ENCODE measurements at regions not wholly inside any gene's neighbourhood (a gene's known extent, or its start where the extent isn't known, plus 50 kb on each side); places are given as distances from the start of the nearest gene placed in this dataset.

DNA sequence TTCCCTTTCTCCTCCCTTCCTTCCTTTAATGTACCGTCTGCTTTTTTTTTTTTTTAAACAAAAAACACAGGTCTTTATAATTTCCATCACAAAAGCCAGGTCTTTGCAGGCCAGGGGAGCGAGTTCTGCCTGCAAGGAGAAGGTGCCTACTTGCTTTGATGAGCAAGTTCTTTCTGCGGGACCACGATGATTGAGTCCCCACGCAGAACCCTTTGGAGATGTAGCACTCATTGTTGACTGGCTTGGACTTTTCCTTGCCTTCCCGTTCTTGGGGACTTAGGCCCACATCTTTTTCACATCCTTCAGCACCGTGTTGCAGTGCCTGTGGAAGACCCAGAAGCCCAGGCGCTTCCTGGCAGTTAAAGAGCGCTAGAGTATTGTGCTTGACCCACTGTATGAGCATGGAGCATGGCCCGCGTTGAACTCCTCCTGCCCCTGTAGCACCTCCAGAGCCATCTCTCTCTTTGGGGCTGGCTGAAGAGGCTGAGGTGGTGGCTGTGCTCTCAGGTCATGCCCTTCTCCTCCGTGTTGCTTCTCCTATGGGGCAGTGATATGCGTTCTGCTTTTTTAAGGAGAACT lies 177.6 kb downstream of the EXOC5 start:
- TF ChIP-seq, protein P1, sequence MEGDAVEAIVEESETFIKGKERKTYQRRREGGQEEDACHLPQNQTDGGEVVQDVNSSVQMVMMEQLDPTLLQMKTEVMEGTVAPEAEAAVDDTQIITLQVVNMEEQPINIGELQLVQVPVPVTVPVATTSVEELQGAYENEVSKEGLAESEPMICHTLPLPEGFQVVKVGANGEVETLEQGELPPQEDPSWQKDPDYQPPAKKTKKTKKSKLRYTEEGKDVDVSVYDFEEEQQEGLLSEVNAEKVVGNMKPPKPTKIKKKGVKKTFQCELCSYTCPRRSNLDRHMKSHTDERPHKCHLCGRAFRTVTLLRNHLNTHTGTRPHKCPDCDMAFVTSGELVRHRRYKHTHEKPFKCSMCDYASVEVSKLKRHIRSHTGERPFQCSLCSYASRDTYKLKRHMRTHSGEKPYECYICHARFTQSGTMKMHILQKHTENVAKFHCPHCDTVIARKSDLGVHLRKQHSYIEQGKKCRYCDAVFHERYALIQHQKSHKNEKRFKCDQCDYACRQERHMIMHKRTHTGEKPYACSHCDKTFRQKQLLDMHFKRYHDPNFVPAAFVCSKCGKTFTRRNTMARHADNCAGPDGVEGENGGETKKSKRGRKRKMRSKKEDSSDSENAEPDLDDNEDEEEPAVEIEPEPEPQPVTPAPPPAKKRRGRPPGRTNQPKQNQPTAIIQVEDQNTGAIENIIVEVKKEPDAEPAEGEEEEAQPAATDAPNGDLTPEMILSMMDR (IDR thresholded peaks at IDR 0.05), result no peak
- H3K27ac ChIP-seq, result no peak overlapping the region
- intact Hi-C loops (cut with DNase I), result no loop called here
- H3K4me1 ChIP-seq, result no peaks in the 10 kb centered on the region
- H3K9me3 ChIP-seq, result no peaks in the 10 kb centered on the region
- DNase-seq (ENCODE audit: low spot score in 2 of 2), result no peak
- H3K27me3 ChIP-seq, result no peaks in the 10 kb centered on the region
- no peak overlapping the region for H3K4me3 ChIP-seq
- H3K36me3 ChIP-seq, result no peaks in the 10 kb centered on the region

DNA sequence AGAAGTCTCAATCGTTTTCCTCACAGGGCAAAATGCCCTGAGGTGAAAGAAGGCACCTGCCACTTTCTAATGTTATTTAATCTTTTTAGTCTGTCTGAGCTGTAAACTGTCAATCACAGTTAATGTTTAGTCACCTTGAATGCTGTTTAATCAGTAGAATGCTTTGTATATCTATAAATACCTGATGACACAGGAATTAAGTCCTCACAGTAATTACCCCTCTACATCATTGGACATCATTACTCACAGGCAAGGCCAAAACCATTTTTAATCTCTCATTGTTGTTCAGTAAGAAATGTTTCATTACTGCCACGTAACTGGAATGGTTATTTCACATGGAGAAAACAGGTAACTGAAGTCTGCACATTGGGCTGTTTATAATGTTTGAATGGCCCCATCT lies 178.8 kb downstream of the EXOC5 start:
- H3K4me3 ChIP-seq, result no peak overlapping the region
- H3K4me1 ChIP-seq, result no peaks in the 10 kb centered on the region
- no peaks in the 10 kb centered on the region for H3K36me3 ChIP-seq
- no peak overlapping the region for H3K27ac ChIP-seq
- intact Hi-C loops (cut with DNase I), result no loop called here
- H3K27me3 ChIP-seq, result no peaks in the 10 kb centered on the region
- H3K9me3 ChIP-seq, result no peaks in the 10 kb centered on the region
- TF ChIP-seq, protein P1 (IDR thresholded peaks at IDR 0.05), result no peak
- DNase-seq (ENCODE audit: low spot score in 2 of 2), result no peak

DNA sequence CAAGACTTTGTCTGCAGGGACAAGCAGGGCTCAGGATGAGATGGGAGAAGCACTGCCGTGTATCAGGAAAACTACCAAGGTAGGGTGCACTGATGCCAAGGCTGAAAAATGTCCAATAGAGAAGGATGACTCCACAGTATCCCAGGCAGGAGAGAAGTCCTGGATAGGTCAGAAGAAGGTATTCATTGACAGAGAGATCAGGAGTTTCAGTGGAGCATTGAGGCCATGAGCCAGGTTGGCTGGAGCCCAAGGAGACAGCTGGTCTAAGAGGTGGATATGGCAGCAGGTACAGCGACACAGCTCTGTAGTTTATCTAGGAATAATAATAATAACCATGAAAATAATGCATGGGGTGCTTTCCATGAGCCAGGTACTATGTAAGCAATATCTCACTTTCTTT lies 180.9 kb downstream of the EXOC5 start:
- Histone ChIP-seq H3K27ac (no peak overlapping the region), H3K4me1 (no peaks in the 10 kb centered on the region), H3K4me3 (no peak overlapping the region), H3K36me3 (no peaks in the 10 kb centered on the region), H3K9me3 (no peaks in the 10 kb centered on the region), H3K27me3 (no peaks in the 10 kb centered on the region)
- intact Hi-C loops (cut with DNase I), result no loop called here
- TF ChIP-seq, protein P1 (IDR thresholded peaks at IDR 0.05), result no peak
- DNase-seq (ENCODE audit: low spot score in 2 of 2), result no peak

DNA sequence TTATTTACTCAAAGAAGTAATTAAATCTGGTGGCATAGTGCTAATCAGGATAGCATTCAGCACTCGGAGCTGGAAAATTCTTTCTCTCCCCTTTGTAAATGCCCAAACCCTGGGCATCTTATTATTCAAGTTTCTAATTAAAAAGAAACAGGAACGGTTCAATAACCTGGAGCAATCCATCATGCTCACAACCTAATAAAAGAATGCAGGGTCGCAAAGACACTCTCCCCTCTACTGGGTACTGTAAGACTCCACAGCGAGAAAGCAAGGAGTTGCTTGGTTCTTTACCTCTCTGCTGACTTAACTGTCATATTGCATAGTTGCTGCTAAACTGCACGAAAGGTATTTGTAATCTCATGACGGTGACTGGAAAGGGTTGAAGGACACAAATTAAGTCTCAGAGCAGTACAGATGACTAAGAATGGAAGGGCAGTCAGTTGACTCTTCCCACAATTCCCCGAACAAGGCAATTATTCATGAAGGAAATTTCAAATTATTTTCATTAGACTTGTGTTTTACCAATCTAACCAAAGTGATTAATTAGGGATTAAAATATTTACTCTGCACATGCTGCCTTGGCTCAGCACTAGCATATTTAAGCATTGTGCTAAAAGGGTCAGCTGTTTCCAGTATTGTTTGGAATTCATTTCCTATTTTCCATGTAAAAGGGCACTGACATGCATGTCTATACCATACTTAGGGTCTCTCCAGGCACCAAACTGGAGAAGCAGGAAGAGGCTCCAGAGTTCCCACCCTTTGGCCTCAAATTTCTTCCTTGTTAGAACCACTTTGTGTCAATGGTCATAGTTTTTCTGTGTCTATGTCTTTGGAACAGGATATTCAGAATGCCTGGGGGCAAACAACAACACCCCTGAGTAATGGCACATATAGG lies 182.2 kb downstream of the EXOC5 start:
- intact Hi-C loops (cut with DNase I), result no loop called here
- DNase-seq (ENCODE audit: low spot score in 2 of 2), result no peak
- Histone ChIP-seq H3K27me3 (no peaks in the 10 kb centered on the region), H3K27ac (no peak overlapping the region), H3K4me3 (no peak overlapping the region), H3K9me3 (no peaks in the 10 kb centered on the region), H3K4me1 (no peaks in the 10 kb centered on the region), H3K36me3 (no peaks in the 10 kb centered on the region)
- TF ChIP-seq, protein P1 (IDR thresholded peaks at IDR 0.05), result no peak

DNA sequence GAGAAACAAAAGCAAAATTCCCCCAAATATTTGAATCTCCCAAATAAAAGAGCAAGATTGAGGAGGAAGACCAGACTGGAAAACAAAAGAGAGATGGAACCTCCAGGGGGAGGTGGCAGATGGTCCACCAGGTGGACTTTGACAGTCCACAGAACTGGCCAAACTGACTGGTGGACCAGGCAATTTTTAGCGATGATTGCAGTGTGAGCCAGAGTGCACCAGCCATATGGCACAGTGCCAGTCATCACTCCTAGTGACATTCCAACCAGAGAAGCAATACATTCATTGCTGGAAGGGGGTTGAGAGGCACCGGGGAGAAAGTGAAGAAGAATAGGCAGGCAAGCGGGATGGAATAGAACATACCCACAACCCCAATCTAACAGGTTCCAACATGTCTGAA lies 182.9 kb downstream of the EXOC5 start:
- DNase-seq (ENCODE audit: low spot score in 2 of 2), result no peak
- intact Hi-C loops (cut with DNase I), result no loop called here
- no peaks in the 10 kb centered on the region for H3K27me3 ChIP-seq
- no peak overlapping the region for H3K4me3 ChIP-seq
- no peak overlapping the region for H3K27ac ChIP-seq
- TF ChIP-seq, protein P1 (IDR thresholded peaks at IDR 0.05), result no peak
- no peaks in the 10 kb centered on the region for H3K9me3 ChIP-seq
- no peaks in the 10 kb centered on the region for H3K36me3 ChIP-seq
- no peaks in the 10 kb centered on the region for H3K4me1 ChIP-seq
